Ascending aorta (tissue), 2 donors: ENCODE measurements at regions not wholly inside any gene's neighbourhood (a gene's known extent, or its start where the extent isn't known, plus 50 kb on each side); places are given as distances from the start of the nearest gene placed in this dataset.

ENCODE experiments used
- DNase-seq, 2 donors: peaks; one replicate each; pipeline ENCODE4 v3.0.0-alpha.2; 2019; ENCODE audit warnings: low spot score in 2 of 2
- H3K27ac ChIP-seq, 2 donors: fragments of 200-600 bp; sonication (generic); one replicate each; pipeline ENCODE4 v1.5.1; 2016 to 2017; ENCODE audit warnings: mild to moderate bottlenecking in 1 of 2
- H3K27me3 ChIP-seq: fragments of 200-600 bp; sonication (generic); one replicate; pipeline ENCODE4 v1.5.1; 2017
- H3K36me3 ChIP-seq, 2 donors: fragments of 200-600 bp; sonication (generic); one replicate each; pipeline ENCODE4 v1.5.1; 2016
- H3K4me1 ChIP-seq, 2 donors: fragments of 200-600 bp; sonication (generic); one replicate each; pipeline ENCODE4 v1.5.1; 2016 to 2017; ENCODE audit warnings: mild to moderate bottlenecking in 1 of 2
- H3K4me3 ChIP-seq, 2 donors: fragments of 200-600 bp; sonication (generic); one replicate each; pipeline ENCODE4 v1.5.1; 2016 to 2017; ENCODE audit warnings: mild to moderate bottlenecking in 1 of 2
- H3K9me3 ChIP-seq, 2 donors: fragments of 200-600 bp; sonication (generic); one replicate each; pipeline ENCODE4 v1.5.1; 2016
- intact Hi-C: fragments of 100-400 bp; cut with DNase I; formaldehyde crosslinking; loops from one replicate; pipeline ENCODE4 v1.15.1; 2023
- TF ChIP-seq, protein P1 (sequence below), 3 experiments: fragments of 200-600 bp in 2 of 3; fragments of 450-650 bp in 1 of 3; sonication (generic) in 2 of 3; IDR thresholded peaks; one replicate each; pipeline ENCODE4 v1.5.1; 2016 to 2019; ENCODE audit warnings: antibody characterized with exemption in 3 of 3, mild to moderate bottlenecking in 1 of 3, moderate library complexity in 1 of 3

DNA sequence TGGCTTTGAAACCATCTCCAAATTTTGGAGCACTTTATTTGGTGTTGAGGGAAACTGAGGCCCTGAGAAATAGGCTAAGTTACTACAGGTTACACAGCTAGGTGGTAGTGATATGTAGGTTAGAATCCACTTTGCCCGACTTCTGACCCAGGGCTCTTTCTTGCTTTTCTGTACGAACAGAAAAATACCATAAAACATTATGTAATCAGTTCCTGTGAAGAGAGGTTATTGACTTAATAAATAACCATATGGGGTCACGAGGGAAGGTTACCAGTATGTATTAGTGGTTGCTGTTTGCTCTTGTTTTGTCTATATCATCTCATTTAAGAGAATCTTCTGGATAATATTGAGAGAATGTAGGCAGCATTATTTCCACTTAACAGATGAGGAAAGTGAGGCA lies 172.2 kb upstream of the MAF start:
- H3K36me3 ChIP-seq = no peaks in the 10 kb centered on the region
- no peaks in the 10 kb centered on the region for H3K9me3 ChIP-seq
- no peak overlapping the region for H3K27ac ChIP-seq
- intact Hi-C loops = loop anchor here (5.0 kb wide), 1 partner anchor 100 kb away; no protein-coding TSS in a partner anchor
- H3K27me3 ChIP-seq = no peaks in the 10 kb centered on the region
- TF ChIP-seq, protein P1, sequence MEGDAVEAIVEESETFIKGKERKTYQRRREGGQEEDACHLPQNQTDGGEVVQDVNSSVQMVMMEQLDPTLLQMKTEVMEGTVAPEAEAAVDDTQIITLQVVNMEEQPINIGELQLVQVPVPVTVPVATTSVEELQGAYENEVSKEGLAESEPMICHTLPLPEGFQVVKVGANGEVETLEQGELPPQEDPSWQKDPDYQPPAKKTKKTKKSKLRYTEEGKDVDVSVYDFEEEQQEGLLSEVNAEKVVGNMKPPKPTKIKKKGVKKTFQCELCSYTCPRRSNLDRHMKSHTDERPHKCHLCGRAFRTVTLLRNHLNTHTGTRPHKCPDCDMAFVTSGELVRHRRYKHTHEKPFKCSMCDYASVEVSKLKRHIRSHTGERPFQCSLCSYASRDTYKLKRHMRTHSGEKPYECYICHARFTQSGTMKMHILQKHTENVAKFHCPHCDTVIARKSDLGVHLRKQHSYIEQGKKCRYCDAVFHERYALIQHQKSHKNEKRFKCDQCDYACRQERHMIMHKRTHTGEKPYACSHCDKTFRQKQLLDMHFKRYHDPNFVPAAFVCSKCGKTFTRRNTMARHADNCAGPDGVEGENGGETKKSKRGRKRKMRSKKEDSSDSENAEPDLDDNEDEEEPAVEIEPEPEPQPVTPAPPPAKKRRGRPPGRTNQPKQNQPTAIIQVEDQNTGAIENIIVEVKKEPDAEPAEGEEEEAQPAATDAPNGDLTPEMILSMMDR (IDR thresholded peaks at IDR 0.05) = no peak
- H3K4me3 ChIP-seq = no peak overlapping the region
- no peak for DNase-seq
- H3K4me1 ChIP-seq = peaks cover 0 to 20% of the 10 kb centered on the region in 2 donors

DNA sequence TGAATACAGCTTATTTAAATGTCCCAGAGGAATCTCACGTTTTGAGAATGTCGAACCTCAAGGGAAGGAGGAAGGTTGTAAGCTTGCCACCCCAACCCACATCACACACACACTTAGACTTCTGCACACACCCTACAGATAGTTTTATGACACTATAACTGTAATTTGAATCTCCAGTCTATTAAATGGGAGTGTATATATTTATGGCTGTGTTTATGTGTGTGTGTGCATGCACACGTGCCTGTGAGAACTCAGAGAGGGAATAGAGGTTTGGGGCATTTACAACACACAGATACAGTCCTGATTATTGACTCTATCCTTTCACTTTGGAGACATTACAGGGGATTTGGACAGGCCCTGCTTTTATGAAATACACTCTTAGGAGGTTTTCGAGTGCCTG lies 171.5 kb upstream of the MAF start:
- no peak for DNase-seq
- Histone ChIP-seq H3K36me3 (no peaks in the 10 kb centered on the region), H3K27ac (no peak overlapping the region), H3K27me3 (no peaks in the 10 kb centered on the region), H3K4me3 (no peak overlapping the region), H3K9me3 (no peaks in the 10 kb centered on the region), H3K4me1 (peaks cover 0 to 22% of the 10 kb centered on the region in 2 donors)
- intact Hi-C loops = loop anchor here (5.0 kb wide), 1 partner anchor 100 kb away; no protein-coding TSS in a partner anchor
- TF ChIP-seq, protein P1 (IDR thresholded peaks at IDR 0.05) = no peak

DNA sequence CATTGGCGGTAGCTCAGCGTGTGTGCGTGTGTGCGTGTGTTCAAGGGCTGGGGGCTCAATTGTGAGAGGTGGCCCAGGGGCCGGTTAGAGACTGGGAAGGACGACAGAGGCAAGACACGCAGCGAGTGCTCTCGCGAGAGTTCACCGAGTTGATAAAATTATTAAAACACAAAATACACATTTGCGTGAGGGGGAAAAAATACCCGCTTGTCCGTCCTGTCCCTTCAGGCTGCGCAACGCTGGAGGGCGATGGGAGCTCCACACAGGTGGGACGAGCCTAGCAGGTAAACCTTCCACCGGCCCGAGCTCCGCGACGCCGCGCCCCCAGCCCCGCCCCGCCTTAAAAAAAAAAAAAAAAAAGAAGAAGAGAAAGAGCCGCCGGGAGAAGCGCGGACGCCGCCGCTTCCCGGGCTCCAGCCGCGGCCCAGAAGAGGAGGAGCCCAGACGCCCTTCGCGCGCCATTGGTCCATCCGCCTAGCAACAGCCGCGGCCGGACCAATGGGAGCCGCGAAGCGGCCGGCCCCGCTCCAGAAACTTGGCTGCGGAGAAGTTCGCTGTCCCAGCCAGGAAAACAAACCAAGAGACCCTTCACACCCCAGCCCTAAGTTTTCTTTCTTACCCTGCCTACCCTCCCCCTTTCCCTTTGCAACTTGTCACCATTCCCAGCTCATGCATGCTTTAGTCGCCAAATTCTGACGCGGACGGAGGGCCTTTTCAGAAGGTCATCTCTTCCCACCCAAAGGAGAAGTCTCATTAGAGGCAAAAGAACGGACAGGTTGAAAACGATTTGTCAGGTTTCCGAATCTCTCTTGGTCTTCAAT lies 169.9 kb upstream of the MAF start:
- H3K4me3 ChIP-seq = peak overlapping the region; percentile 64 to 75
- H3K4me1 ChIP-seq = peaks cover 0 to 22% of the 10 kb centered on the region in 2 donors
- no peaks in the 10 kb centered on the region for H3K27me3 ChIP-seq
- intact Hi-C loops = loop anchor here (2.0 to 5.0 kb wide), 3 partner anchors 56 to 170 kb away; partner anchors contain the start of gene MAF
- TF ChIP-seq, protein P1 (IDR thresholded peaks at IDR 0.05) = no peak
- H3K27ac ChIP-seq = peak overlapping the region; percentile 78 to 82
- H3K36me3 ChIP-seq = no peaks in the 10 kb centered on the region
- no peaks in the 10 kb centered on the region for H3K9me3 ChIP-seq
- peak; percentile 51 to 94 for DNase-seq

DNA sequence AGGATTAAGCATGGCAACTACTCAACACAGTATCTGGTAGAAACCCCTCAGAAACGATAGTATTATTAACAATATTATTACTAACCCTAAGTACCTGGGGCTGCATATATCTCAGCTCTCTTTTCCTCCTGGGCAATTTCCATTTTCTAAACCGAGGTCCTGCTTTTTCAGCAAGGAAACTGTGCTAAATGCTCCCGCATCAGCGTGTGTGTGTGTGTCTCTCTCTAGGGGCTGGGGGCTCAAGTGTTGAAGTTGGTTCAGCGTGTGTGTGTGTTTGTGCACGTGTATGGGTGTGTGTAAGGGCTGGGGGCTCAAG lies 169.3 kb upstream of the MAF start:
- Histone ChIP-seq H3K36me3 (no peaks in the 10 kb centered on the region), H3K9me3 (no peaks in the 10 kb centered on the region), H3K4me3 (peak overlapping the region; percentile 64 to 75), H3K27me3 (no peaks in the 10 kb centered on the region), H3K4me1 (peaks cover 0 to 22% of the 10 kb centered on the region in 2 donors), H3K27ac (peak overlapping the region; percentile 78 to 82)
- intact Hi-C loops = loop anchor here (2.0 to 5.0 kb wide), 3 partner anchors 55 to 169 kb away; partner anchors contain the start of gene MAF
- no peak for DNase-seq
- TF ChIP-seq, protein P1 (IDR thresholded peaks at IDR 0.05) = no peak

DNA sequence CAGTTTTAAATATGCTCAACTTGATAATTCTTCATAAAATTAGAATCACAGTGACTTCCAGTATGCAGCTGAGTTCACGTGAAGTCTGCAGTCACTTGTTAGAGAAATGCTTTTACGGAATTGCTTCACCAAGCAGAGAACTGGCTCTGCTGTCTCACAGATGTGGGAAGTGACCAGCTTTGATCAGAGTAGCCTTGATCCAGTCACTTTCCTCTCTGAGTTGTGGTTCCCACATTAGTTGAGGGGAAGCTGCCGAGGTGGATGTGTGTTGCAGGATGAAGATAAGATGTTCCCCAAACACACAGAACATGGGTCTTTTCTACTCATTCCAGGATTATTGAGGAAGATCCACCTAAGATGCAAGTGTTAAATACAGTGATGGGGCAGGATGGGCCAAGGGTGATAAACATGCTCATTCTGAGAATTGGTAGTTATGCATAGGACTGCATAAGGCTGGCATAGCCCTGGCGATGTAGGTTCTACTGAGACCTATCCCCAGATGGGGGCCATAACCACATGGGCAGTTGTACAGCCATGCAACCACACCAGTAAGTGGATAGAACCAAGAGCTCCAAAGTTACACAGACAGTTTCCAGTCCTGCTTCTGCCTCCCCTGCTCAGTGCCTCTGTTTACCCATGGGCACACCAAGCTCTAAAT lies 168.9 kb upstream of the MAF start:
- Histone ChIP-seq H3K4me1 (peaks cover 0 to 22% of the 10 kb centered on the region in 2 donors), H3K27ac (peak overlapping the region; percentile 78 to 82), H3K9me3 (no peaks in the 10 kb centered on the region), H3K27me3 (no peaks in the 10 kb centered on the region), H3K4me3 (peak overlapping the region; percentile 64 to 75), H3K36me3 (no peaks in the 10 kb centered on the region)
- no peak for DNase-seq
- intact Hi-C loops = no loop called here
- TF ChIP-seq, protein P1 (IDR thresholded peaks at IDR 0.05) = no peak
